Tibial artery (tissue), 4 donors: ENCODE measurements at regions not wholly inside any gene's neighbourhood (a gene's known extent, or its start where the extent isn't known, plus 50 kb on each side); places are given as distances from the start of the nearest gene placed in this dataset.
"Not testable (repeated sequence)": the region's sequence is repeated elsewhere in the genome, so short reads cannot be mapped to it uniquely, and the experiment has no call there.

Source experiments
- DNase-seq, 2 donors: peaks; one replicate each; pipeline ENCODE4 v3.0.0-alpha.2; 2019
- H3K27ac ChIP-seq, 2 donors: fragments of 200-600 bp; sonication (generic) in 1 of 2; 1 replicate in 1 of 2; 2 replicates in 1 of 2; pipeline ENCODE4 v1.5.1; 2018 to 2019; ENCODE audit warnings: mild to moderate bottlenecking in 1 of 2
- H3K27me3 ChIP-seq, 2 donors: fragments of 200-600 bp; sonication (generic) in 1 of 2; one replicate each; pipeline versions ENCODE4 v1.5.1 to v1.6.0; 2016 to 2019
- H3K36me3 ChIP-seq, 3 donors: fragments of 200-600 bp; sonication (generic) in 2 of 3; one replicate each; pipeline ENCODE4 v1.5.1; 2016 to 2019; ENCODE audit warnings: mild to moderate bottlenecking in 2 of 3
- H3K4me1 ChIP-seq, 4 donors: fragments of 200-600 bp; sonication (generic) in 2 of 4; 1 replicate in 3 of 4; 2 replicates in 1 of 4; pipeline ENCODE4 v1.5.1; 2016 to 2019
- H3K4me3 ChIP-seq, 2 donors: fragments of 200-600 bp; sonication (generic) in 1 of 2; 1 replicate in 1 of 2; 2 replicates in 1 of 2; pipeline ENCODE4 v1.5.1; 2018 to 2019; ENCODE audit warnings: mild to moderate bottlenecking in 2 of 2
- H3K9me3 ChIP-seq, 3 donors: fragments of 200-600 bp; sonication (generic) in 1 of 3; one replicate each; pipeline ENCODE4 v1.5.1; 2016 to 2019
- intact Hi-C: fragments of 100-400 bp; cut with DNase I; formaldehyde crosslinking; loops from one replicate; pipeline ENCODE4 v1.15.0; 2023; ENCODE audit warnings: low total_unique reads
- TF ChIP-seq, protein P1 (sequence below), 2 experiments: fragments of 200-600 bp in 1 of 2; fragments of 450-650 bp in 1 of 2; IDR thresholded peaks; one replicate each; pipeline ENCODE4 v1.5.1; 2017 to 2019; ENCODE audit warnings: antibody characterized with exemption in 2 of 2, mild to moderate bottlenecking in 1 of 2, moderate library complexity in 1 of 2

DNA sequence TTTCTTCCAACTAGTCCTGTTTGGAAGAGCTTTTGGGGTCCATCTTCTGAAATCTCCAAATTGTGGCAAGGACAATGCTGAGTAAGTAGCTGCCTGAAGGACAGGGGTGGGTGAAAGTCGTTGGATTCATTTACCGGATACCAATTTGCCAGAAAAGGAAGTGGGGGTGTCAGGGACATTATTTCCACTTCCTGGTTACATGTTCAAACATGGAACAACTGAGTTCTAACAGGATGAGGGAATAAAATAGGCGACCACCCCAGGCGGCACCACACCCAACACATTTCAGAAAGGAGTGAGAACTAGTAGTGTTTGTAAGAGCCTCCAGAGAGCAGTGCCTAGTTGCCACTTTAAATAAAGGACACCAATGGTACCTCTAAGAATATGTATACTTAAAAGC lies 158.6 kb upstream of the SERTAD2 start:
- intact Hi-C loops = no loop called here
- no peak overlapping the region for H3K27ac ChIP-seq
- no peak for DNase-seq
- TF ChIP-seq, protein P1, sequence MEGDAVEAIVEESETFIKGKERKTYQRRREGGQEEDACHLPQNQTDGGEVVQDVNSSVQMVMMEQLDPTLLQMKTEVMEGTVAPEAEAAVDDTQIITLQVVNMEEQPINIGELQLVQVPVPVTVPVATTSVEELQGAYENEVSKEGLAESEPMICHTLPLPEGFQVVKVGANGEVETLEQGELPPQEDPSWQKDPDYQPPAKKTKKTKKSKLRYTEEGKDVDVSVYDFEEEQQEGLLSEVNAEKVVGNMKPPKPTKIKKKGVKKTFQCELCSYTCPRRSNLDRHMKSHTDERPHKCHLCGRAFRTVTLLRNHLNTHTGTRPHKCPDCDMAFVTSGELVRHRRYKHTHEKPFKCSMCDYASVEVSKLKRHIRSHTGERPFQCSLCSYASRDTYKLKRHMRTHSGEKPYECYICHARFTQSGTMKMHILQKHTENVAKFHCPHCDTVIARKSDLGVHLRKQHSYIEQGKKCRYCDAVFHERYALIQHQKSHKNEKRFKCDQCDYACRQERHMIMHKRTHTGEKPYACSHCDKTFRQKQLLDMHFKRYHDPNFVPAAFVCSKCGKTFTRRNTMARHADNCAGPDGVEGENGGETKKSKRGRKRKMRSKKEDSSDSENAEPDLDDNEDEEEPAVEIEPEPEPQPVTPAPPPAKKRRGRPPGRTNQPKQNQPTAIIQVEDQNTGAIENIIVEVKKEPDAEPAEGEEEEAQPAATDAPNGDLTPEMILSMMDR (IDR thresholded peaks at IDR 0.05) = no peak
- peaks cover 0 to 6% (median 0%) of the 10 kb centered on the region in 3 donors for H3K9me3 ChIP-seq
- no peak overlapping the region for H3K4me3 ChIP-seq
- no peaks in the 10 kb centered on the region for H3K4me1 ChIP-seq
- no peaks in the 10 kb centered on the region for H3K27me3 ChIP-seq
- no peaks in the 10 kb centered on the region for H3K36me3 ChIP-seq

DNA sequence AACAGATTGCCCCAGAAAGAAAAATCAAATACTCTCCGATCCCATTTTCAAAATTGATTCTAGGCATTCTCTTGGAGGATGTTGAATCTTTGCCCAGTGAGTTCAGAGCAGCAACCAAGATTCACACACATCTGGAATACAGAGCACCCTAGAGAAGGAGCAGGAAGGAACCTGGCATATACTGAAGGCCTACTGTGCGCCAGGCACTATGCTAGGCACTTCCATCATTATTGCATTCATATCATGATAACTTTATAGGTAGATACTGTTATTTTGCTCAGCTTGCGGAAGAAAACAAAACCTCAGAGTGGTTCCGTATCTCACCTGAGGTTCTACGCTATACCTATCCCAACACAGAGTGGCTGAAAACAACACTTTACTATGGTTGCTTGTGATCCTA lies 160.3 kb upstream of the SERTAD2 start:
- DNase-seq = no peak
- Histone ChIP-seq H3K27me3 (no peaks in the 10 kb centered on the region), H3K27ac (no peak overlapping the region), H3K36me3 (no peaks in the 10 kb centered on the region), H3K4me1 (no peaks in the 10 kb centered on the region), H3K4me3 (no peak overlapping the region), H3K9me3 (peaks cover 0 to 6% (median 0%) of the 10 kb centered on the region in 3 donors)
- intact Hi-C loops = no loop called here
- TF ChIP-seq, protein P1 (IDR thresholded peaks at IDR 0.05) = no peak

DNA sequence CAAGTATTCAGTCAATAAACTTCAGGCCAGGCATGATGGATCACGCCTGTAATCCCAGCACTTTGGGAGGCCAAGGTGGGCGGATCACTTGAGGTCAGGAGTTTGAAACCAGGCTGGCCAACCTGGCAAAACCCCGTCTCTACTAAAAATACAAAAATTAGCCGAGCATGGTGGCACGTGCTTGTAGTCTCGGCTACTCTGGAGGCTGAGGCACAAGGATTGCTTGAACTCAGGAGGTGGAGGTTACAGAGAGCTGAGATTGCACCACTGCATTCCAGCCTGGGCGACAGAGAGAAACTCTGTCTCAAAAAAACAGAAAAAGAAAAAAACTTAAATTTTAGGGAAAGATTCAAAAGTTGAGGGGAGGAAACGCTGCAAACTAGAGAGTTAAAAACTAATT lies 162.8 kb upstream of the SERTAD2 start:
- DNase-seq, H3K4me1 ChIP-seq: not testable (repeated sequence)

DNA sequence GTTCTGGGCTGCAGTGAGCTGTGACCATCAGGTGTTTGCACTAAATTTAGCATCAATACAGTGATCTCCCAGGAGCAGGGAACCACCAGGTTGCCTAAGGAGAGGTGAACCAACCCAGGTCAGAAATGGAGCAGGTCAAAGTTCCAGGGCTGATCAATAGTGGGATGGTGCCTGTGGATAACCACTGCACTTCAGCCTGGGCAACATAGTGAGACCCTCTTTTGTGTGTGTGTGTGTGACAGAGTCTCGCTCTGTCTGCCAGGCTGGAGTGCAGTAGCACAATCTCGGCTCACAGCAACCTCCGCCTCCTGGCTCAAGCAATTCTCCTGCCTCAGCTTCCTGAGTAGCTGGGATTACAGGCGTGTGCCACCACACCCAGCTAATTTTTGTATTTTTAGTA lies 163.7 kb upstream of the SERTAD2 start:
- no peaks in the 10 kb centered on the region for H3K9me3 ChIP-seq

More for the DNA sequence above, 162.8 kb upstream of the SERTAD2 start:
- H3K9me3 ChIP-seq, intact Hi-C loops, H3K36me3 ChIP-seq, H3K27me3 ChIP-seq, H3K27ac ChIP-seq, H3K4me3 ChIP-seq: not testable (repeated sequence)

DNA sequence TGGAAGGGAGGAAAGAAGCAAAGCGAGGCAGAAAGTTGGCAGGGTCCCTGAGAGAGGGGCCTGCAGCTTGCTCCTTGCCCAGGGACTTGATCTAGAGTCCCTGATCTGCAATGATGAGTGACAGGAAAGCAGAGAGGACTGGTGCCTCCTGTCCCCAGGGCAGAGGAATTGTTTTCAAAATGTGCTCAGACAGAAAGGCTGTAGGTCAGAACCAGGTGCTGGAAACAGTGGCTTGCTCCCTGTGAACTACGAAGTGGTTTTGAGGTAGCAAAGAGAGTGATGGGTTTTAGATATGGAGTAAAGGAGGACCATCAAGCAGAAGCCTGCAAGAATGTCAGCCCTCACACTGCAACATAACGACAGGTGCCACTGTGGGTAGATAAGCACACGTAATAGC lies 164.9 kb upstream of the SERTAD2 start:
- no peaks in the 10 kb centered on the region for H3K4me1 ChIP-seq
- no peaks in the 10 kb centered on the region for H3K36me3 ChIP-seq
- TF ChIP-seq, protein P1 (IDR thresholded peaks at IDR 0.05) = no peak
- no peaks in the 10 kb centered on the region for H3K27me3 ChIP-seq
- no peak for DNase-seq
- H3K9me3 ChIP-seq = no peaks in the 10 kb centered on the region
- H3K4me3 ChIP-seq = no peak overlapping the region
- intact Hi-C loops = no loop called here
- H3K27ac ChIP-seq = no peak overlapping the region

More for the DNA sequence above, 163.7 kb upstream of the SERTAD2 start:
- Histone ChIP-seq H3K27me3 (no peaks in the 10 kb centered on the region), H3K27ac (no peak overlapping the region), H3K4me3 (no peak overlapping the region), H3K36me3 (no peaks in the 10 kb centered on the region), H3K4me1 (no peaks in the 10 kb centered on the region)
- TF ChIP-seq, protein P1 (IDR thresholded peaks at IDR 0.05) = no peak
- no peak for DNase-seq
- intact Hi-C loops = no loop called here

DNA sequence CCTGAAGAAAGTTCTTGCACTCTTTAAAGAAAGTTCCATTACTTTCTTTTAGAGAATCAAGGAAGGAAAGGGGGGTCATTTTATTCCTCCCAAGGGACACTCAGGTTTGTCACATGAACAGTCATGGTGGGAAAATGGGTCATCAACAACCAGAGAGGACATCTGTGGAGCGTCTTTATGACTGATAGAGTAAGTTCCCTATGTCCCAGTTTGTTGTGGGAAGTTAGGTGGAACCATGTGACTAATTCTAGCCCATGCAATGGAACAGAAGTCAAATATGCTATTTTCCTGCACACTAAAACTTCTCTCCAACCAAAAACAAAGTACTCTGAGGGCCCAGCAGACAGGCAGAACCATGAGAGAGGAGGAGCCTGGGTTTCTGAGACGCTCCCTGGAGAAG lies 165.6 kb upstream of the SERTAD2 start:
- intact Hi-C loops = no loop called here
- TF ChIP-seq, protein P1 (IDR thresholded peaks at IDR 0.05) = no peak
- Histone ChIP-seq H3K36me3 (no peaks in the 10 kb centered on the region), H3K4me1 (no peaks in the 10 kb centered on the region), H3K27me3 (no peaks in the 10 kb centered on the region), H3K4me3 (no peak overlapping the region), H3K27ac (no peak overlapping the region), H3K9me3 (no peaks in the 10 kb centered on the region)
- no peak for DNase-seq
